Thyroid gland (tissue), 4 donors: ENCODE measurements at regions not wholly inside any gene's neighbourhood (a gene's known extent, or its start where the extent isn't known, plus 50 kb on each side); places are given as distances from the start of the nearest gene placed in this dataset.
"Not testable (repeated sequence)": the region's sequence is repeated elsewhere in the genome, so short reads cannot be mapped to it uniquely, and the experiment has no call there.

Source experiments
- DNase-seq, 2 donors: peaks; one replicate each; pipeline ENCODE4 v3.0.0-alpha.2; 2019
- H3K27ac ChIP-seq, 3 donors: fragments of 200-600 bp; sonication (generic); 1 replicate in 2 of 3; 2 replicates in 1 of 3; pipeline ENCODE4 v1.5.1; 2016 to 2019; ENCODE audit warnings: mild to moderate bottlenecking in 1 of 3, moderate library complexity in 1 of 3
- H3K27me3 ChIP-seq: fragments of 200-600 bp; sonication (generic); one replicate; pipeline ENCODE4 v1.5.1; 2019
- H3K36me3 ChIP-seq, 2 donors: fragments of 200-600 bp; sonication (generic); one replicate each; pipeline ENCODE4 v1.5.1; 2016 to 2019
- H3K4me1 ChIP-seq, 2 donors: fragments of 200-600 bp; sonication (generic); one replicate each; pipeline ENCODE4 v1.5.1; 2017 to 2019
- H3K4me3 ChIP-seq, 3 donors: fragments of 200-600 bp; sonication (generic); replicated peaks in 1 of 3; 1 replicate in 2 of 3; 2 replicates in 1 of 3; pipeline ENCODE4 v1.5.1; 2016; ENCODE audit warnings: mild to moderate bottlenecking in 1 of 3
- H3K9me3 ChIP-seq: fragments of 200-600 bp; sonication (generic); one replicate; pipeline ENCODE4 v1.5.1; 2017
- POLR2A ChIP-seq, 2 donors: fragments of 450-650 bp; IDR thresholded peaks; one replicate each; pipeline ENCODE4 v1.6.1; 2017; ENCODE audit warnings: antibody characterized with exemption in 2 of 2, mild to moderate bottlenecking in 2 of 2, moderate library complexity in 1 of 2
- WGBS, 2 donors: methylation state at CpG; one replicate each; pipeline ENCODE4 v1.1.5; 2017; 5-methylcytosine and 5-hydroxymethylcytosine counted together
- intact Hi-C: fragments of 100-400 bp; cut with DNase I; formaldehyde crosslinking; loops from one replicate; pipeline ENCODE4 v1.15.1; 2023
- TF ChIP-seq, protein P1 (sequence below), 6 experiments: fragments of 200-600 bp in 3 of 6; fragments of 450-650 bp in 3 of 6; sonication (generic) in 3 of 6; IDR thresholded peaks; one replicate each; pipeline ENCODE4 v1.5.1; 2016 to 2019; ENCODE audit warnings: antibody characterized with exemption in 6 of 6, mild to moderate bottlenecking in 2 of 6, inconsistent platforms in 1 of 6, moderate library complexity in 1 of 6

DNA sequence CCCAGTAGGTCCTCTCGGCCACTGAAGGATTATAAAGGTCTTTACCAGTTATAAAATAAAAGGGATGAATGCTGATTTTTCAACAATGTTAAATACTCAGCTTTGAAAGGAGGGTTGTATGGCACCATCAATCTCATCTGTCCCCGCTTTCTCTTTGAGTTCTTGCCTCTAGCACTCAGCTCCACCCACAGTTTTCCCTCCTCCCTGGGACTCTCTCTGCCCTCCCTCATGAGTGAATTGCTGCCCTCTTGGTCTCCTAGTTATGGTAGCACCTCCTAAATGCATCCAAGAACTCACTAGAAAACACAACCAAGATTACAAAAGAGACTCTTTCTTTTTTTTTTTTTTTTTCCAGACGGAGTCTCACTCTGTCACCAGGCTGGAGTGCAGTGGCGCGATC lies 91.0 kb downstream of the TEX35 start:
- H3K4me3 ChIP-seq, result no peak overlapping the region
- TF ChIP-seq, protein P1, sequence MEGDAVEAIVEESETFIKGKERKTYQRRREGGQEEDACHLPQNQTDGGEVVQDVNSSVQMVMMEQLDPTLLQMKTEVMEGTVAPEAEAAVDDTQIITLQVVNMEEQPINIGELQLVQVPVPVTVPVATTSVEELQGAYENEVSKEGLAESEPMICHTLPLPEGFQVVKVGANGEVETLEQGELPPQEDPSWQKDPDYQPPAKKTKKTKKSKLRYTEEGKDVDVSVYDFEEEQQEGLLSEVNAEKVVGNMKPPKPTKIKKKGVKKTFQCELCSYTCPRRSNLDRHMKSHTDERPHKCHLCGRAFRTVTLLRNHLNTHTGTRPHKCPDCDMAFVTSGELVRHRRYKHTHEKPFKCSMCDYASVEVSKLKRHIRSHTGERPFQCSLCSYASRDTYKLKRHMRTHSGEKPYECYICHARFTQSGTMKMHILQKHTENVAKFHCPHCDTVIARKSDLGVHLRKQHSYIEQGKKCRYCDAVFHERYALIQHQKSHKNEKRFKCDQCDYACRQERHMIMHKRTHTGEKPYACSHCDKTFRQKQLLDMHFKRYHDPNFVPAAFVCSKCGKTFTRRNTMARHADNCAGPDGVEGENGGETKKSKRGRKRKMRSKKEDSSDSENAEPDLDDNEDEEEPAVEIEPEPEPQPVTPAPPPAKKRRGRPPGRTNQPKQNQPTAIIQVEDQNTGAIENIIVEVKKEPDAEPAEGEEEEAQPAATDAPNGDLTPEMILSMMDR (IDR thresholded peaks at IDR 0.05), result no peak
- no peak for TF ChIP-seq POLR2A (IDR thresholded peaks at IDR 0.05)
- intact Hi-C loops, result no loop called here
- H3K36me3 ChIP-seq, result no peaks in the 10 kb centered on the region
- no peaks in the 10 kb centered on the region for H3K9me3 ChIP-seq
- no peak for DNase-seq
- no peak overlapping the region for H3K27ac ChIP-seq
- H3K4me1 ChIP-seq, result peaks cover 0 to 21% of the 10 kb centered on the region in 2 donors
- H3K27me3 ChIP-seq, result no peaks in the 10 kb centered on the region
- 93% methylated on average over 5 of the region's 5 CpGs for WGBS, 2 donors

DNA sequence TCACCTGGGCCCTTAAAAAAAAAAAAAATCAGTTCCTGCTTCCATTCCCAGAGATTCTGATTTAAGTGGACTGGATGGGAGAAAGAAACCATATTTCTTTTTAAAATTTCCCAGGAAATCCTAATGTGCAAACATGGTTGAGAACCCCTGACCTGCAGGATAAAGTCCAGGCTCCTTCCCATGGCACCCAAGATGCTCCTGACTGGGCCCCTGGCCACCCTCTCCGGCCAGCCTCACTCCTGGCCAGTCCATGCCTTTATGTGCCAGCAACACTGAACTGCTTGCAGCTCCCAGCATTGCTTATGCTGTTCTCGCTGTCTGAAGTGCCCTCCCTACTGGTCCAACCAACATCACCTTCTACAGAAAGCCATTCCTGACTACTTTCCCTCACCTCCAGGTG lies 93.9 kb downstream of the TEX35 start:
- H3K27me3 ChIP-seq, result no peaks in the 10 kb centered on the region
- H3K4me1 ChIP-seq, result peaks cover 0 to 18% of the 10 kb centered on the region in 2 donors
- H3K27ac ChIP-seq, result peak overlapping the region in 1 of 3 donors; percentile 15
- H3K9me3 ChIP-seq, result no peaks in the 10 kb centered on the region
- WGBS, 2 donors, result 100% methylated on average over 2 of the region's 2 CpGs
- no peak overlapping the region for H3K4me3 ChIP-seq
- no peaks in the 10 kb centered on the region for H3K36me3 ChIP-seq
- TF ChIP-seq, protein P1 (IDR thresholded peaks at IDR 0.05), result no peak
- TF ChIP-seq POLR2A (IDR thresholded peaks at IDR 0.05), result no peak
- DNase-seq, result no peak
- intact Hi-C loops, result no loop called here

DNA sequence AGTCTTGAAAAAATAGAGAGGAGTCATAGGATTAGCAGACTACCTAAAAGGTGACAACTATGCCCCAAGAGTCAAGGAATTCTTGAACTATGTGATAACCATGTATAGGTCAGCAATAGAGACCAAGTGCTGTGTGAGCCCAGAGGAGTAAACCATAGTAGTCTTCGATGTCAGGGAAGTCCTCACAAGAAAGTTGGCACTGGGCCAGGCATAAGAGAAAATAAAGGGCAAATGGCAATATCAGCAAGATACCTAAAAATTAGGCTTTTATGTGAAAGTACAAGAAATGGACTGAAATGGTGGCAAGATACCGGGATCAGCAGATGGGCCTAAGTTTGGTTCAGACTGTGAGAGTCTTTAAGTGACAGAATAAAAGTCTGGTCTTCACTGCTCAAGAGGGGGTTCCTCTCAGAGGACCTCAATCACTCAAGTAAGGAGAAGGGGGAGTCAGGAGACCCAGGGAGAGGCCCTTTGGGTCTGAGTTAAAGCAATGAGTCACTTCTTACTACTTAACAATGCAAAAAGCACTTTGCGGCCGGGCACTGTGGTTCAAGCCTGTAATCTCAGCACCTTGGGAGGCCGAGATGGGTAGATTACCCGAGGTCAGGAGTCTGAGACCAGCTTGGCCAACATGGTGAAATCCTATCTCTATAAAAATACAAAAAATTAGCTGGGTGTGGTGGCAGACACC lies 95.0 kb downstream of the TEX35 start:
- 77 to 88% methylated on average over 6 of the region's 6 CpGs for WGBS, 2 donors
- no peak for TF ChIP-seq POLR2A (IDR thresholded peaks at IDR 0.05)
- TF ChIP-seq, protein P1 (IDR thresholded peaks at IDR 0.05), result no peak
- intact Hi-C loops, result no loop called here
- Histone ChIP-seq H3K27ac (no peak overlapping the region), H3K36me3 (no peaks in the 10 kb centered on the region), H3K4me1 (peaks cover 0 to 18% of the 10 kb centered on the region in 2 donors), H3K9me3 (no peaks in the 10 kb centered on the region), H3K27me3 (no peaks in the 10 kb centered on the region), H3K4me3 (no peak overlapping the region)
- DNase-seq, result no peak

DNA sequence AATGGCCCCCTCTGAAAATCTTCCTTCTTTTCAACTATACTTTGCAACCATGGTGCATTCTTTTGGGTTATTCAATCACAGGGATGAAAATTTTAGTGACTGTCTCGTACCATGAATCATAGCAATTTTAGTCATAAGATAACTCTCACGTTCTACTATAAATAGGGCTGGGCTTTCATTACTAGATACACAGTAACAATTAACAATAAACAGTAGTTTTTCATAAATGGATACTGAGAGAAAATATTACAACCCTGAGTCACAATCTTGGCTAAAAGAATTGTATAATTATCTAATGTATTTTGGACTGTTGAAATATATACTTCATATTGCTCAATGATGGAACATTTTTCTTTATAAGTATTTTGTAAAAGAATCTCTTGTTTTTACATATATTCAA lies 96.1 kb downstream of the TEX35 start:
- Histone ChIP-seq H3K27me3 (no peaks in the 10 kb centered on the region), H3K4me3 (no peak overlapping the region), H3K27ac (peak overlapping the region in 1 of 3 donors; percentile 30), H3K9me3 (no peaks in the 10 kb centered on the region), H3K36me3 (no peaks in the 10 kb centered on the region), H3K4me1 (peaks cover 0 to 18% of the 10 kb centered on the region in 2 donors)
- DNase-seq, result no peak
- TF ChIP-seq POLR2A (IDR thresholded peaks at IDR 0.05), result no peak
- TF ChIP-seq, protein P1 (IDR thresholded peaks at IDR 0.05), result no peak
- WGBS, 2 donors, result 70 to 72% methylated on average over 2 of the region's 2 CpGs
- intact Hi-C loops, result no loop called here

DNA sequence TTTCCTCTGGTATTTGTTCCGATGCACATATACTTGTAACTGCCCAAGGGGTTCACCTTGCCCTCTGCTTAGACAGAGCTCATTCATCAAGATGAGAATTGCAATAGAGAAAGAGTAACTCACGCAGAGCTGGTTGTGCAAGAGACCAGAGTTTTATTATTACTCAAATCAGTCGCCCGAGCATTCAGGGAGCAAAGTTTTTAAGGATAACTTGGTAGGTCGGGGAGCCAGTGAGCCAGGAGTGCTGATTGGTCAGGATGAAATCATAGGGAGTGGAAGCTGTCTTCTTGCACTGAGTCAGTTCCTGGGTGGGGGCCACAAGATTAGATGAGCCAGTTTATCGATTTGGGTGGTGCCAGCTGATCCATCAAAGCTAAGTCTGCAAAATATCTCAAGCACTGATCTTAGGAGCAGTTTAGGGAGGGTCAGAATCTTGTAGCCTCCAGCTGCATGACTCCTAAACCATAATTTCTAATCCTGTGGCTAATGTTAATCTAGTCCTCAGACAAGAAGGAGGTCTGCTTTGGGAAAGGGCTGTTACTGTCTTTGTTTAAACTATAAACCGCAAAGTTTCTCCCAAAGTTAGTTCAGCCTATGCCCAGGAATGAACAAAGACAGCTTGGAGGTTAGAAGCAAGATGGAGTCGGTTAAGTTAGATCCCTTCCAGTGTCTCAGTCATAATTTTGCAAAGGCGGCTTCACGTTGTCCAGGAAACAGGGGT lies 97.9 kb downstream of the TEX35 start:
- H3K4me1 ChIP-seq, result peaks cover 0 to 15% of the 10 kb centered on the region in 2 donors
- intact Hi-C loops, H3K27me3 ChIP-seq, DNase-seq, H3K27ac ChIP-seq, H3K4me3 ChIP-seq, H3K9me3 ChIP-seq, H3K36me3 ChIP-seq: not testable (repeated sequence)
- 84 to 85% methylated on average over 10 of the region's 10 CpGs for WGBS, 2 donors
